Type B pancreatic cell (in vitro differentiated cells): ENCODE measurements at regions not wholly inside any gene's neighbourhood (a gene's known extent, or its start where the extent isn't known, plus 50 kb on each side); places are given as distances from the start of the nearest gene placed in this dataset.

ENCODE experiments used
- DNase-seq: peaks from one replicate; pipeline ENCODE4 v3.0.0; 2021; ENCODE audit warnings: mixed read lengths; ENCODE audit not compliant: unreplicated experiment; ENCODE audit errors: extremely low spot score
- H3K27ac Mint-ChIP-seq: 2 replicates; pipeline ENCODE4 v1.8.0; 2021; ENCODE audit warnings: mild to moderate bottlenecking, mixed read lengths
- H3K27me3 Mint-ChIP-seq: 2 replicates; pipeline ENCODE4 v1.8.0; 2021; ENCODE audit warnings: mixed read lengths
- H3K36me3 Mint-ChIP-seq: 2 replicates; pipeline ENCODE4 v1.8.0; 2021; ENCODE audit warnings: mixed read lengths
- H3K4me1 Mint-ChIP-seq: one replicate; pipeline ENCODE4 v1.8.0; 2021; ENCODE audit warnings: mixed read lengths; ENCODE audit not compliant: unreplicated experiment
- H3K4me3 Mint-ChIP-seq: 2 replicates; pipeline ENCODE4 v1.8.0; 2021; ENCODE audit warnings: mild to moderate bottlenecking, mixed read lengths
- H3K9me3 Mint-ChIP-seq: 2 replicates; pipeline ENCODE4 v1.8.0; 2021; ENCODE audit warnings: mixed read lengths
- TF ChIP-seq, protein P1 (sequence below): fragments of 200-600 bp; sonication (generic); conservative IDR thresholded peaks from 2 replicates; pipeline ENCODE4 v1.5.0; 2021; ENCODE audit warnings: antibody characterized with exemption, mild to moderate bottlenecking

DNA sequence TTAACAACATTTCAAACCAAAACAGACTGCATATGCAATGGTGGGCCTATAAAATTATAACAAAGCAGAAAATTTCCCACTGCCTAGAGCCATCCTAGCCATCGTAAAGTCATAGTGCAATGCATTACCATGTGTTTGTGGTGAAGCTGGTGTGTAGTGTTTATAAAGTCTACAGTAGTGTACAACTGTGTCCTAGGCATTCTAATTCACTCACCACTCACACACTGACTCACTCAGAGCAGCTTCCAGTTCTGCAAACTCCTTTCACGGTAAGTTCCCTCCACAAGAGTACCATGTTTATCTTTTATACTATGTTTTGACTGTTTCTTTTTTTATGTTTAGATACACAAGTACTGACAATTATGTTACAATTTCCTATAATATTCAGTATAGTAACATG lies 1104.1 kb upstream of the PHF14 start:
- H3K36me3 Mint-ChIP-seq: no peaks in the 10 kb centered on the region
- no peaks in the 10 kb centered on the region for H3K4me1 Mint-ChIP-seq
- no peaks in the 10 kb centered on the region for H3K9me3 Mint-ChIP-seq
- no peak overlapping the region for H3K27ac Mint-ChIP-seq
- DNase-seq: no peak
- TF ChIP-seq, protein P1, sequence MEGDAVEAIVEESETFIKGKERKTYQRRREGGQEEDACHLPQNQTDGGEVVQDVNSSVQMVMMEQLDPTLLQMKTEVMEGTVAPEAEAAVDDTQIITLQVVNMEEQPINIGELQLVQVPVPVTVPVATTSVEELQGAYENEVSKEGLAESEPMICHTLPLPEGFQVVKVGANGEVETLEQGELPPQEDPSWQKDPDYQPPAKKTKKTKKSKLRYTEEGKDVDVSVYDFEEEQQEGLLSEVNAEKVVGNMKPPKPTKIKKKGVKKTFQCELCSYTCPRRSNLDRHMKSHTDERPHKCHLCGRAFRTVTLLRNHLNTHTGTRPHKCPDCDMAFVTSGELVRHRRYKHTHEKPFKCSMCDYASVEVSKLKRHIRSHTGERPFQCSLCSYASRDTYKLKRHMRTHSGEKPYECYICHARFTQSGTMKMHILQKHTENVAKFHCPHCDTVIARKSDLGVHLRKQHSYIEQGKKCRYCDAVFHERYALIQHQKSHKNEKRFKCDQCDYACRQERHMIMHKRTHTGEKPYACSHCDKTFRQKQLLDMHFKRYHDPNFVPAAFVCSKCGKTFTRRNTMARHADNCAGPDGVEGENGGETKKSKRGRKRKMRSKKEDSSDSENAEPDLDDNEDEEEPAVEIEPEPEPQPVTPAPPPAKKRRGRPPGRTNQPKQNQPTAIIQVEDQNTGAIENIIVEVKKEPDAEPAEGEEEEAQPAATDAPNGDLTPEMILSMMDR: no peak
- H3K27me3 Mint-ChIP-seq: no peaks in the 10 kb centered on the region
- H3K4me3 Mint-ChIP-seq: no peak overlapping the region

DNA sequence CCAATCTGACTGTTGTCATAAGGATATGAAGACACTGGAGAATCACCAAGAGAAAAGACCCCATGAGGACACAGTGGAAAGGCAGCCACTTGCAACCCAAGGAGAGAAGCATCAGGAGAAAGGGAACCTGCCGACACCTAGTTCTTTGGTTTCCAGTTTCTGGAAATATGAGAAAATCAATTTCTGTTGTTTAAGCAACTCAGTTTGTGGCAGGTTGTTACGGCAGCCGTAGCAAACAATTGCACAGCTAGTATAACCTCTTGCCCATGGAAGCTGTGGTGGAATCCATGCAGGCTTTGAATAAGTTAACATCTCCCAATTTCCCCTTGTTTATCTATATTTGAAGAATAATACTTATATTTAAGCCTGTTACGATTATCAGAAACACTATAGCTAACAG lies 1103.0 kb upstream of the PHF14 start:
- H3K27ac Mint-ChIP-seq: no peak overlapping the region
- H3K9me3 Mint-ChIP-seq: no peaks in the 10 kb centered on the region
- H3K4me3 Mint-ChIP-seq: no peak overlapping the region
- no peaks in the 10 kb centered on the region for H3K4me1 Mint-ChIP-seq
- no peaks in the 10 kb centered on the region for H3K27me3 Mint-ChIP-seq
- TF ChIP-seq, protein P1: no peak
- no peaks in the 10 kb centered on the region for H3K36me3 Mint-ChIP-seq
- DNase-seq: no peak

DNA sequence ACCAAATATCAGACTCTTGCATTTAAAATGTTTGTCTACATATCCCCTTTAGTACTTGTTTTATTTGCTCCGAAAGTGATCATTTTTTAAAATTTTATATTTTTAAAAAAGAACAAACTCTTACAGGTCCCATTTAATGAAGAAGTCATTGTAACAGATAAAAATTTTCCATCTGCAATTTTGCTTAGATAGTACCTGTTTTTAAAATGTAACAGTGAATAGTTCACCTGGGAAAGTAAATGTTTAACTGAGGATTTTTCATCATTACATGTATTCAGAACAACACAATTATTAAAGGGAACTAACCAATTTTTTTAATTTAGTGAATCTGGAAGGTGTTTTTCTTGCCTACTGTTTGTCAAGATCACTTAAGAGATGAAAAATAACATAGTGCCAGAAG lies 1099.5 kb upstream of the PHF14 start:
- Mint-ChIP-seq H3K4me1 (no peaks in the 10 kb centered on the region), H3K36me3 (no peaks in the 10 kb centered on the region), H3K27me3 (no peaks in the 10 kb centered on the region), H3K27ac (no peak overlapping the region), H3K4me3 (no peak overlapping the region), H3K9me3 (no peaks in the 10 kb centered on the region)
- TF ChIP-seq, protein P1: no peak
- no peak for DNase-seq

DNA sequence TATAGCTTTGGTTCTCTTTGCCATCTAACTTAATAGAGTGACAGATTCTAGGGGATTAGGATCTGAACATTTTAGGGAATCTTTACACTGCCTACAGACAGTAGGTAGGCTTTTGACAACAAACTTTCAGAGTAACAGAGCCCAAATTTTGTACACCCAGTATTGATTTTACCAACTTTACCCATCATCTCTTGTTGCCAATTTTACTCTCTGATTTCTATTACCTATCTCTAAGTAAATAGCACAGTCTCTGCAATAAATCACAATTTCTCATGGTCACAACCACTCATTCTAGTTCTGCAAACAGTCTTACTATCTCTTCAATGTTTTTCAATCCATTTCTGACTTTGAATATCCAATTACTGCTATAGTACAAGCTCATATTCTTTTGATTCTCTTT lies 1097.6 kb upstream of the PHF14 start:
- Mint-ChIP-seq H3K9me3 (no peaks in the 10 kb centered on the region), H3K27me3 (no peaks in the 10 kb centered on the region), H3K27ac (no peak overlapping the region), H3K36me3 (no peaks in the 10 kb centered on the region), H3K4me3 (no peak overlapping the region), H3K4me1 (no peaks in the 10 kb centered on the region)
- DNase-seq: no peak
- TF ChIP-seq, protein P1: no peak

DNA sequence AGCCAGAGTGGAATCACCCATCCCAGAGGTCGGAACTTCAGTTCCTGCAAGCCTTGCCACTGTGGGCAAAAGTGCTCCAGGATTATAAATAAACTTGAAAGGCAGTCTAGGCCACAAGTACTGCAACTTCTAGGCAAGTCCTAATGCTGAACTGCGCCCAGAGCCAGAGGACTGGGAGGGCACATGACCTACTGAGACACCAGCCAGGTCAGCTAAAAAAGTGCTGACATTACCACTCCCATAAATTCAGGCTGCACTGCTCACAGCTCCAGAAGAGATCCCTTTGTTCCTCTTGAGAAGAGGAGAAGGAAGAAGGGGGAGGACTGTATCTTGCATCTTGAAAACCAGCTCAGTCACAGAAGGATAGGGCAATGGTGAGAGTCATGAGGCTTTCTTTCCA lies 1084.1 kb upstream of the PHF14 start:
- no peak overlapping the region for H3K27ac Mint-ChIP-seq
- H3K4me1 Mint-ChIP-seq: no peaks in the 10 kb centered on the region
- no peaks in the 10 kb centered on the region for H3K27me3 Mint-ChIP-seq
- DNase-seq: no peak
- no peaks in the 10 kb centered on the region for H3K9me3 Mint-ChIP-seq
- no peak overlapping the region for H3K4me3 Mint-ChIP-seq
- no peaks in the 10 kb centered on the region for H3K36me3 Mint-ChIP-seq
- TF ChIP-seq, protein P1: no peak

DNA sequence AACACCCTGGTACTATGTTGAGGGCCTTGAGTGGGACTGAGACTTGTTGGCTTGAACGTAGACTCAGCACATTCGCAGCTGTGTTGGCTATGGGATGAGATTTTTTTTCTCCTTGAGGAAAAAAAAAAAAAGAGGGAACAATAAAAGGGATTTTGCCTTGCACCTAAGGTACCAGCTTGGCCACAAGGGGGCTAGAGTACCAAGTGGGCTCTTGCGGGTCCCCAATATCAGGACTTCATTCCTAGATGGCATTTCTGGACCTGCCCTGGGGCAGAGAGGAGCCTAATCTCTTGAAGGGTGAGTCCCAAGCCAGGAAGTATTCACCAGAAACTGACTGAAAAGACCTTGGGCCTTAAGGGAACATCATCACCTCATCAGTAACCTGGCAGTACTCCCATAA lies 1083.6 kb upstream of the PHF14 start:
- no peaks in the 10 kb centered on the region for H3K36me3 Mint-ChIP-seq
- H3K27ac Mint-ChIP-seq: no peak overlapping the region
- TF ChIP-seq, protein P1: peak; percentile 41
- no peaks in the 10 kb centered on the region for H3K27me3 Mint-ChIP-seq
- no peaks in the 10 kb centered on the region for H3K4me1 Mint-ChIP-seq
- no peak overlapping the region for H3K4me3 Mint-ChIP-seq
- H3K9me3 Mint-ChIP-seq: no peaks in the 10 kb centered on the region
- DNase-seq: no peak
